NB4 (cell line): ENCODE measurements at regions not wholly inside any gene's neighbourhood (a gene's known extent, or its start where the extent isn't known, plus 50 kb on each side); places are given as distances from the start of the nearest gene placed in this dataset.

ENCODE experiments used
- MYC ChIP-seq: IDR thresholded peaks from 2 replicates; pipeline ENCODE4 v1.6.1; 2011; ENCODE audit warnings: low read depth, low read length
- POLR2A ChIP-seq: IDR thresholded peaks from 2 replicates; pipeline ENCODE4 v1.6.1; 2011; ENCODE audit warnings: mild to moderate bottlenecking; ENCODE audit not compliant: insufficient read length; ENCODE audit errors: extremely low read depth
- TF ChIP-seq, protein P1 (sequence below): IDR thresholded peaks from one replicate; pipeline ENCODE4 v1.5.1; 2012; ENCODE audit warnings: low read depth, low read length

DNA sequence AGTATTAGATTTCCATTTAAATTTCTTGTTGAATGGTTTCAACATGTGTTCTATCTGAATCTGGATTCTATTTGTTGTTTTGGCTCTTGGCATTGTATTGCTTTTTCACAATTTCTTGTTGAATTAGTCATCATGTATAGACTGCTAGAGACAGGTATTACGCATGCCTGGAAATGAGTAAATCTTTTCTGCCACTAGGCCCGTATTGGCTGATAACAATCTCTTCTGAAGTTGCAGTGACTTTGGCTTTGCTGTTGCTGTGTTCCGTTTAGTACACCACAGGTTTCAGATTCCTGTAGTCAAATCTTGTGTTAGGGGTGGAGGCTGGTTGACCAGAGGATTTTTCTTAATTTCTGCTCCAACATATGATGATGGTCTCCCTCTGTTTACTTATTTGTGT is 1339.4 kb downstream of the GRIK2 start:
- TF ChIP-seq, protein P1, sequence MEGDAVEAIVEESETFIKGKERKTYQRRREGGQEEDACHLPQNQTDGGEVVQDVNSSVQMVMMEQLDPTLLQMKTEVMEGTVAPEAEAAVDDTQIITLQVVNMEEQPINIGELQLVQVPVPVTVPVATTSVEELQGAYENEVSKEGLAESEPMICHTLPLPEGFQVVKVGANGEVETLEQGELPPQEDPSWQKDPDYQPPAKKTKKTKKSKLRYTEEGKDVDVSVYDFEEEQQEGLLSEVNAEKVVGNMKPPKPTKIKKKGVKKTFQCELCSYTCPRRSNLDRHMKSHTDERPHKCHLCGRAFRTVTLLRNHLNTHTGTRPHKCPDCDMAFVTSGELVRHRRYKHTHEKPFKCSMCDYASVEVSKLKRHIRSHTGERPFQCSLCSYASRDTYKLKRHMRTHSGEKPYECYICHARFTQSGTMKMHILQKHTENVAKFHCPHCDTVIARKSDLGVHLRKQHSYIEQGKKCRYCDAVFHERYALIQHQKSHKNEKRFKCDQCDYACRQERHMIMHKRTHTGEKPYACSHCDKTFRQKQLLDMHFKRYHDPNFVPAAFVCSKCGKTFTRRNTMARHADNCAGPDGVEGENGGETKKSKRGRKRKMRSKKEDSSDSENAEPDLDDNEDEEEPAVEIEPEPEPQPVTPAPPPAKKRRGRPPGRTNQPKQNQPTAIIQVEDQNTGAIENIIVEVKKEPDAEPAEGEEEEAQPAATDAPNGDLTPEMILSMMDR, result no peak
- TF ChIP-seq MYC (no peak), POLR2A (no peak)
